H9 (cell line): ENCODE measurements at regions not wholly inside any gene's neighbourhood (a gene's known extent, or its start where the extent isn't known, plus 50 kb on each side); places are given as distances from the start of the nearest gene placed in this dataset.

Experiments
- DNase-seq: peaks from one replicate; pipeline ENCODE4 v3.0.0-alpha.2; 2017
- H2AFZ ChIP-seq: one replicate; pipeline ENCODE4 v1.6.1; 2013; ENCODE audit warnings: mild to moderate bottlenecking, low read length, control low read depth, moderate library complexity
- H2AK5ac ChIP-seq: 2 replicates; pipeline ENCODE4 v1.6.1; 2013; ENCODE audit warnings: low read length, control low read depth, mixed read lengths; ENCODE audit not compliant: insufficient read length
- H2BK120ac ChIP-seq: one replicate; pipeline ENCODE4 v1.6.1; 2013; ENCODE audit warnings: low read depth, mild to moderate bottlenecking, low read length, control low read depth, inconsistent platforms; ENCODE audit not compliant: poor library complexity, severe bottlenecking
- H2BK12ac ChIP-seq: 2 replicates; pipeline ENCODE4 v1.6.1; 2013; ENCODE audit warnings: low read length, control low read depth, mixed read lengths, low read depth; ENCODE audit not compliant: insufficient read length
- H2BK15ac ChIP-seq: 2 replicates; pipeline ENCODE4 v1.6.1; 2013; ENCODE audit warnings: low read depth, low read length, control low read depth
- H2BK20ac ChIP-seq: one replicate; pipeline ENCODE4 v1.6.1; 2013; ENCODE audit warnings: low read depth, mild to moderate bottlenecking, low read length, control low read depth, inconsistent platforms; ENCODE audit not compliant: poor library complexity, severe bottlenecking
- H2BK5ac ChIP-seq: 2 replicates; pipeline ENCODE4 v1.6.1; 2013; ENCODE audit warnings: low read length, control low read depth, mixed read lengths; ENCODE audit not compliant: insufficient read length
- H3K14ac ChIP-seq: 2 replicates; pipeline ENCODE4 v1.6.1; 2013; ENCODE audit warnings: low read length, control low read depth; ENCODE audit not compliant: insufficient read depth
- H3K18ac ChIP-seq: 2 replicates; pipeline ENCODE4 v1.6.1; 2013; ENCODE audit warnings: low read depth, mild to moderate bottlenecking, mixed read lengths, low read length, control low read depth; ENCODE audit not compliant: insufficient read length
- H3K23ac ChIP-seq: 2 replicates; pipeline ENCODE4 v1.6.1; 2013; ENCODE audit warnings: low read length, control low read depth, mixed read lengths, low read depth; ENCODE audit not compliant: insufficient read length
- H3K23me2 ChIP-seq: 2 replicates; pipeline ENCODE4 v1.6.1; 2013; ENCODE audit warnings: low read depth, mild to moderate bottlenecking, mixed read lengths, low read length, control low read depth; ENCODE audit not compliant: insufficient read length, poor library complexity, severe bottlenecking
- H3K27ac ChIP-seq: 2 replicates; pipeline ENCODE4 v1.5.1; 2013; ENCODE audit warnings: low read length, control low read depth, mixed read lengths, low read depth; ENCODE audit not compliant: insufficient read length
- H3K27me3 ChIP-seq: 2 replicates; pipeline ENCODE4 v1.6.1; 2013; ENCODE audit warnings: low read length, control low read depth, inconsistent platforms; ENCODE audit not compliant: insufficient read depth
- H3K4ac ChIP-seq: 2 replicates; pipeline ENCODE4 v1.6.1; 2013; ENCODE audit warnings: low read depth, mild to moderate bottlenecking, control low read depth, inconsistent platforms, low read length, moderate library complexity
- H3K4me1 ChIP-seq: 2 replicates; pipeline ENCODE4 v1.6.1; 2013; ENCODE audit warnings: low read length, control low read depth, inconsistent platforms; ENCODE audit not compliant: insufficient read depth
- H3K4me2 ChIP-seq: 2 replicates; pipeline ENCODE4 v1.6.1; 2013; ENCODE audit warnings: low read length, control low read depth, mixed read lengths; ENCODE audit not compliant: insufficient read length, insufficient read depth
- H3K56ac ChIP-seq: 2 replicates; pipeline ENCODE4 v1.6.1; 2013; ENCODE audit warnings: low read depth, mild to moderate bottlenecking, mixed read lengths, low read length, control low read depth; ENCODE audit not compliant: insufficient read length
- H3K79me1 ChIP-seq: 2 replicates; pipeline ENCODE4 v1.6.1; 2013; ENCODE audit warnings: low read depth, mild to moderate bottlenecking, moderate library complexity, low read length, control low read depth, inconsistent platforms; ENCODE audit not compliant: insufficient read depth, poor library complexity, severe bottlenecking
- H3K79me2 ChIP-seq: 2 replicates; pipeline ENCODE4 v1.6.1; 2013; ENCODE audit warnings: low read length, control low read depth, inconsistent platforms; ENCODE audit not compliant: insufficient read depth
- H3K9ac ChIP-seq: 2 replicates; pipeline ENCODE4 v1.6.1; 2013; ENCODE audit warnings: low read length, control low read depth, mixed read lengths; ENCODE audit not compliant: insufficient read length; ENCODE audit errors: extremely low read depth
- H3K9me3 ChIP-seq: one replicate; pipeline ENCODE4 v1.6.1; 2013; ENCODE audit warnings: low read depth, low read length, inconsistent platforms; ENCODE audit not compliant: control insufficient read depth
- H3T11ph ChIP-seq: one replicate; pipeline ENCODE4 v1.6.1; 2013; ENCODE audit warnings: mild to moderate bottlenecking, low read length, control low read depth, inconsistent platforms
- H4K20me1 ChIP-seq: one replicate; pipeline ENCODE4 v1.6.1; 2013; ENCODE audit not compliant: control insufficient read depth, insufficient read length, insufficient read depth
- H4K5ac ChIP-seq: 2 replicates; pipeline ENCODE4 v1.6.1; 2013; ENCODE audit warnings: low read depth, mild to moderate bottlenecking, mixed read lengths, low read length, control low read depth; ENCODE audit not compliant: insufficient read length
- H4K8ac ChIP-seq: replicated peaks from 2 replicates; pipeline ENCODE4 v1.6.1; 2013; ENCODE audit warnings: low read length, control low read depth, mixed read lengths, low read depth; ENCODE audit not compliant: insufficient read length
- H4K91ac ChIP-seq: 2 replicates; pipeline ENCODE4 v1.6.1; 2013; ENCODE audit warnings: low read depth, mild to moderate bottlenecking, moderate library complexity, mixed read lengths, low read length, control low read depth; ENCODE audit not compliant: insufficient read length
- H3K27ac Mint-ChIP-seq, 3 experiments: 2 replicates in 2 of 3; 3 replicates in 1 of 3; pipeline ENCODE4 v1.8.0; 2020 to 2021; ENCODE audit warnings: mixed read lengths in 3 of 3, mild to moderate bottlenecking in 1 of 3, moderate library complexity in 1 of 3
- H3K27me3 Mint-ChIP-seq: 2 replicates; pipeline ENCODE4 v1.8.0; 2021; ENCODE audit warnings: low read depth, mild to moderate bottlenecking, moderate library complexity, mixed read lengths
- H3K36me3 Mint-ChIP-seq, 3 experiments: 2 replicates in 2 of 3; 3 replicates in 1 of 3; pipeline ENCODE4 v1.8.0; 2020 to 2021; ENCODE audit warnings: low read depth in 3 of 3, mixed read lengths in 3 of 3; ENCODE audit not compliant: insufficient read depth in 1 of 3
- H3K4me1 Mint-ChIP-seq, 2 experiments: 2 replicates each; pipeline ENCODE4 v1.8.0; 2020; ENCODE audit warnings: mixed read lengths in 2 of 2
- H3K4me3 Mint-ChIP-seq, 2 experiments: 2 replicates in 1 of 2; 3 replicates in 1 of 2; pipeline ENCODE4 v1.8.0; 2020 to 2021; ENCODE audit warnings: mild to moderate bottlenecking in 2 of 2, mixed read lengths in 2 of 2, moderate library complexity in 1 of 2
- H3K9me3 Mint-ChIP-seq, 2 experiments: 2 replicates in 1 of 2; 3 replicates in 1 of 2; pipeline ENCODE4 v1.8.0; 2020; ENCODE audit warnings: mild to moderate bottlenecking in 2 of 2, mixed read lengths in 2 of 2, moderate library complexity in 1 of 2
- CTCF ChIP-seq: fragments of 200-600 bp; sonication (generic); conservative IDR thresholded peaks from 3 replicates; pipeline ENCODE4 v1.8.0; 2021; ENCODE audit warnings: antibody characterized with exemption, mild to moderate bottlenecking

DNA sequence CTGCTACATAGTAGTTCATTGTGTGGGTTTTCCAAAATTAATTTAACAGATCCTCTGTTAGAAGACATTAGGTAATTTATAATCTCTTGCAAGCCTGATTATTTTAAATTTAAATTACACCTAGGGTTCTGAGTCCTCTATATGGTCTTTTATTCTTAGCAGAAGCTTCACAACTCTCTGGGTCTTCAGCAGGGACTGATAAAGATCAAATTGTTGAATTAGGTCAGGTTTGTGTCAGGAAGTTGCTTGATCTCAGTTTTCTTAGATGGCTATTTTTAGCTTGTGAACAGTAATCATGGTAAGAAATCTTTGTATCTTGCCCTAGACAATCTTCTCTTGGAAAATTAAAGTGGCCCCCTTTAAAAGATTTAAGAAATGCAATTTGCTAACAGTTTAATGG is 183.1 kb upstream of the HDAC9 start:
- H3K4me2 ChIP-seq = no peak overlapping the region
- no peaks in the 10 kb centered on the region for H3K9me3 Mint-ChIP-seq
- no peak overlapping the region for H3K14ac ChIP-seq
- peaks cover 2% of the 10 kb centered on the region; the same call in 1 of the 2 replicates for H3K4me1 ChIP-seq
- no peak for DNase-seq
- H2AFZ ChIP-seq = no peak overlapping the region
- H3T11ph ChIP-seq = no peak overlapping the region
- no peak overlapping the region for H3K18ac ChIP-seq
- no peak overlapping the region; a peak in 1 of 7 replicates for H3K27ac Mint-ChIP-seq
- no peaks in the 10 kb centered on the region for H3K79me2 ChIP-seq
- peaks cover 3 to 4% of the 10 kb centered on the region in 2 experiments for H3K4me1 Mint-ChIP-seq
- H4K8ac ChIP-seq = no peak overlapping the region
- no peak overlapping the region for H3K56ac ChIP-seq
- no peaks in the 10 kb centered on the region for H4K20me1 ChIP-seq
- H3K27ac ChIP-seq = no peak overlapping the region
- H3K9ac ChIP-seq = no peak overlapping the region
- no peaks in the 10 kb centered on the region for H3K27me3 Mint-ChIP-seq
- no peak overlapping the region for H2BK120ac ChIP-seq
- H3K79me1 ChIP-seq = no peaks in the 10 kb centered on the region
- no peak overlapping the region for H2AK5ac ChIP-seq
- H2BK15ac ChIP-seq = no peak overlapping the region
- no peak overlapping the region for H2BK5ac ChIP-seq
- no peak overlapping the region for H4K91ac ChIP-seq
- no peak overlapping the region for H4K5ac ChIP-seq
- H2BK20ac ChIP-seq = no peak overlapping the region
- no peak overlapping the region for H3K4me3 Mint-ChIP-seq
- no peaks in the 10 kb centered on the region for H3K36me3 Mint-ChIP-seq
- no peaks in the 10 kb centered on the region for H3K27me3 ChIP-seq
- H3K9me3 ChIP-seq = no peaks in the 10 kb centered on the region
- no peak for TF ChIP-seq CTCF
- no peaks in the 10 kb centered on the region for H3K23me2 ChIP-seq
- H3K4ac ChIP-seq = no peak overlapping the region
- no peak overlapping the region for H2BK12ac ChIP-seq
- no peak overlapping the region for H3K23ac ChIP-seq
